GM12865 (cell line): ENCODE measurements at regions not wholly inside any gene's neighbourhood (a gene's known extent, or its start where the extent isn't known, plus 50 kb on each side); places are given as distances from the start of the nearest gene placed in this dataset.

Experiments used
- DNase-seq: peaks from one replicate; pipeline ENCODE4 v3.0.0; 2010; ENCODE audit warnings: low read depth
- H3K4me3 ChIP-seq: 2 replicates; pipeline ENCODE4 v1.5.1; 2011; ENCODE audit warnings: mild to moderate bottlenecking, low read depth, low read length, control low read depth
- TF ChIP-seq, protein P1 (sequence below): IDR thresholded peaks from 2 replicates; pipeline ENCODE4 v1.5.1; 2011; ENCODE audit warnings: low read length, control low read depth, low read depth, inconsistent platforms; ENCODE audit not compliant: insufficient read depth; ENCODE audit errors: missing control alignments

DNA sequence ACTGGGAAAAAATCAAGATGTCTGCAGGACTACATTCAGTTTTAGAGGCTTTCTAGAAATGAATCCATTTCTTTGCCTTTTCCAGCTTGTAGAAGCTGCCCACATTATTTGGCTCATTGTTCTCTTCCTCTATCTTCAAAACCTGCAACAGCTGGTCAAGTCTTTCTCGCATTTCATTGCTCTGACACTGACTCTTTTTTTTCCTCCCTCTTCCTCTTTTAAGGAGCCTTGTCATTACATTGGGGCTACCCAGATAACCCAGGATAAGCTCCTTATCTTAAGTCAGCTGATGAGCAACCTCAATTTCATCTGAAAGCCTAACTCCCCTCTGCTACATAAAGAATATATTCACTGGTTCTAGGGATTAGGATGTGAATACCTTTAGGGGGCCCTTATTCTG lies 53.2 kb upstream of the CEP162 start:
- DNase-seq = no peak
- TF ChIP-seq, protein P1, sequence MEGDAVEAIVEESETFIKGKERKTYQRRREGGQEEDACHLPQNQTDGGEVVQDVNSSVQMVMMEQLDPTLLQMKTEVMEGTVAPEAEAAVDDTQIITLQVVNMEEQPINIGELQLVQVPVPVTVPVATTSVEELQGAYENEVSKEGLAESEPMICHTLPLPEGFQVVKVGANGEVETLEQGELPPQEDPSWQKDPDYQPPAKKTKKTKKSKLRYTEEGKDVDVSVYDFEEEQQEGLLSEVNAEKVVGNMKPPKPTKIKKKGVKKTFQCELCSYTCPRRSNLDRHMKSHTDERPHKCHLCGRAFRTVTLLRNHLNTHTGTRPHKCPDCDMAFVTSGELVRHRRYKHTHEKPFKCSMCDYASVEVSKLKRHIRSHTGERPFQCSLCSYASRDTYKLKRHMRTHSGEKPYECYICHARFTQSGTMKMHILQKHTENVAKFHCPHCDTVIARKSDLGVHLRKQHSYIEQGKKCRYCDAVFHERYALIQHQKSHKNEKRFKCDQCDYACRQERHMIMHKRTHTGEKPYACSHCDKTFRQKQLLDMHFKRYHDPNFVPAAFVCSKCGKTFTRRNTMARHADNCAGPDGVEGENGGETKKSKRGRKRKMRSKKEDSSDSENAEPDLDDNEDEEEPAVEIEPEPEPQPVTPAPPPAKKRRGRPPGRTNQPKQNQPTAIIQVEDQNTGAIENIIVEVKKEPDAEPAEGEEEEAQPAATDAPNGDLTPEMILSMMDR = no peak
- H3K4me3 ChIP-seq = no peak overlapping the region

DNA sequence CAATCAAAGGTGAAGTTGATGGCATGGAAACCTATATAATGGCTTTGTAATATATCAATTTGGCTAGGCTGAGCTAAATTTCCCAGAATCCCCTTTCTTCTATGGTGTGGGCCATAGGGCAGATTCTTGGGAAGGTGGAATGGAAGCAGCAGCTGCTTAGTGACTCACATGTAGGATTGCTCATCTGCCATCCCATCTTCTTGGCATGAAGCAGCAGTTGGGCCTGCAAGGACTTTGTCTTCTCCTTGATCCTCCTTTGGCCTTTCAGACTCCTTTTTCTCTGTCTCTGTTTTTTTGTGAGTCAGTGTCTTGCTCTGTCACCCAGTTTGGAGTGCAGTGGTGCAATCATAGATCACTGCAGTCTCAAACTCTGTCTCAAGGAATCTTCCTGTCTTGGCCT lies 52.6 kb upstream of the CEP162 start:
- TF ChIP-seq, protein P1 = no peak
- no peak overlapping the region for H3K4me3 ChIP-seq
- no peak for DNase-seq

DNA sequence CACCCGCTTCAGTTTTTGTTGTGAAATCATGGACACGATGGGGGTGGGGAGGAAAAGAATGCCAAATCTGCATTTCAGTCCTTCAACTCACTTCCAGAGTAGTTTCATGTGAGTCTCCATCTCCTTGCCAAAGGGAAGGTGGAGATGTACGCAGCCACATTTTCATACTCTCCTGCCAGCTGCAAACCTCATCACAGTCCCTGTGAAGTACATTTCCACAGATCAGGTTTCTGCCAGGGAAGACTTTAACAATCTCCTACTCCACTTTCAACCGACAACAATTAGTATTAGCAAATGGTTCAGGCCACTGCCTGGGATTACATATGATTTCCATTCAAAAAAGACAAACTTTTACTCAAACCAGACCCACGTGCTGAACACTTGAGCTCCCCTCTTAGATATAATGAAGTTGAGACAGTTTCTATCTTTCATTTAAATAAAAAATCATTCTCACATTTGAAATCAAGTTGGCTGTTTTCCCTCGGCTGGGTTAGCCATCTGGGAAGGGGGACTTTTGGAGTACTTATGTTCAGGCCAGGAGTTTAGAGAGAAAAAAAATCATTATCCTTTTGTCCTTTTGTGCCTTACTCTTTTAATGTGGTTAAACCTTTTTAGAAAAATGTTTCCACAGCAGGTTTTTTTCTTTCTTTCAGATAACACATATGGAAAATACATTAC lies 51.0 kb upstream of the CEP162 start:
- no peak for DNase-seq
- TF ChIP-seq, protein P1 = no peak
- H3K4me3 ChIP-seq = no peak overlapping the region
